K562 (cell line): ENCODE measurements at regions not wholly inside any gene's neighbourhood (a gene's known extent, or its start where the extent isn't known, plus 50 kb on each side); places are given as distances from the start of the nearest gene placed in this dataset.

Experiments used
- CBX1 ChIP-seq: sonication (generic); IDR thresholded peaks from 2 replicates; pipeline ENCODE4 v1.6.1; 2016; ENCODE audit warnings: antibody characterized with exemption, low read depth, mild to moderate bottlenecking
- ERF ChIP-seq: fragments of 450-650 bp; formaldehyde crosslinking; IDR thresholded peaks from 2 replicates; pipeline ENCODE4 v1.4.0; 2020; ENCODE audit warnings: mild to moderate bottlenecking, mixed read lengths
- EWSR1 ChIP-seq: fragments of 450-650 bp; IDR thresholded peaks from 2 replicates; pipeline ENCODE4 v1.6.1; 2018; ENCODE audit warnings: borderline replicate concordance, mild to moderate bottlenecking, low read depth, moderate library complexity; ENCODE audit not compliant: partially characterized antibody
- KAT8 ChIP-seq: fragments of 450-650 bp; IDR thresholded peaks from 2 replicates; pipeline ENCODE4 v1.6.1; 2016; ENCODE audit warnings: low read depth, mild to moderate bottlenecking
- MBD1 ChIP-seq: fragments of 250-450 bp; sonication (Bioruptor Pico); IDR thresholded peaks from 2 replicates; pipeline ENCODE4 v1.8.0; 2022; ENCODE audit warnings: inconsistent platforms
- PHTF2 ChIP-seq: fragments of 250-450 bp; sonication (Bioruptor Pico); IDR thresholded peaks from 2 replicates; pipeline ENCODE4 v1.5.0; 2021; ENCODE audit warnings: mild to moderate bottlenecking
- POLR2G ChIP-seq: fragments of 200-400 bp; formaldehyde crosslinking; IDR thresholded peaks from 2 replicates; pipeline ENCODE4 v1.6.1; 2017; ENCODE audit warnings: low read depth, mild to moderate bottlenecking, antibody characterized with exemption, low read length, moderate library complexity
- PPARD ChIP-seq: fragments of 250-450 bp; sonication (Bioruptor Pico); IDR thresholded peaks from 2 replicates; pipeline ENCODE4 v1.8.0; 2022; ENCODE audit warnings: inconsistent platforms, mild to moderate bottlenecking, moderate library complexity
- PREB ChIP-seq: sonication (generic); formaldehyde crosslinking; IDR thresholded peaks from 2 replicates; pipeline ENCODE4 v1.8.1; 2023; ENCODE audit warnings: mild to moderate bottlenecking, missing genetic modification reagents
- RBM17 ChIP-seq: fragments of 200-400 bp; formaldehyde crosslinking; IDR thresholded peaks from 2 replicates; pipeline ENCODE4 v1.6.1; 2017; ENCODE audit warnings: low read depth, mild to moderate bottlenecking, low read length, borderline replicate concordance
- SIX5 ChIP-seq, 2 experiments: IDR thresholded peaks; 2 replicates each; pipeline ENCODE4 v1.6.1; 2011; ENCODE audit warnings: low read length in 2 of 2, borderline replicate concordance in 1 of 2, low read depth in 1 of 2, mild to moderate bottlenecking in 1 of 2, moderate library complexity in 1 of 2; ENCODE audit not compliant: insufficient read depth in 1 of 2
- ZNF12 ChIP-seq: sonication (generic); formaldehyde crosslinking; IDR thresholded peaks from 2 replicates; pipeline ENCODE4 v1.4.0; 2020; ENCODE audit warnings: mild to moderate bottlenecking, missing genetic modification reagents
- ZNF24 ChIP-seq: fragments of 450-650 bp; IDR thresholded peaks from 2 replicates; pipeline ENCODE4 v1.6.1; 2016
- ZNF407 ChIP-seq: fragments of 450-650 bp; IDR thresholded peaks from 2 replicates; pipeline ENCODE4 v1.6.1; 2016; ENCODE audit warnings: low read depth
- ZNF512 ChIP-seq: IDR thresholded peaks from 2 replicates; pipeline ENCODE4 v1.6.1; 2016; ENCODE audit warnings: missing genetic modification characterization, missing compliant biosample characterization
- ZNF668 ChIP-seq: fragments of 250-450 bp; sonication (Bioruptor Pico); IDR thresholded peaks from 2 replicates; pipeline ENCODE4 v1.8.0; 2022; ENCODE audit warnings: mild to moderate bottlenecking, inconsistent platforms

- TF ChIP-seq ZNF407 (no peak), PHTF2 (CRISPR knock-in tag) (no peak), POLR2G (no peak), EWSR1 (no peak), ZNF668 (CRISPR knock-in tag) (no peak), CBX1 (no peak), ERF (CRISPR knock-in tag) (no peak), SIX5 (IDR thresholded peaks at IDR 0.05; ENCODE audit: borderline replicate concordance in 1 of 2, insufficient read depth in 1 of 2, low read depth in 1 of 2, low read length in 2 of 2) (no peak), ZNF24 (no peak; the same call in 1 of the 2 replicates), KAT8 (no peak), RBM17 (no peak), ZNF12 (CRISPR knock-in tag) (no peak), MBD1 (CRISPR knock-in tag) (no peak), PPARD (CRISPR knock-in tag) (no peak), PREB (CRISPR knock-in tag) (no peak), ZNF512 (tag) (no peak)
Observed at GRCh38 chr11:86176165-86176884, 68.2 kb upstream of the EED start (continued).
